Dermis microvascular lymphatic vessel endothelial cell (primary cell): ENCODE measurements at regions not wholly inside any gene's neighbourhood (a gene's known extent, or its start where the extent isn't known, plus 50 kb on each side); places are given as distances from the start of the nearest gene placed in this dataset.
A peak's percentile ranks its signal among the peaks of the same experiment; 100 is the strongest.
"Not testable (repeated sequence)": the region's sequence is repeated elsewhere in the genome, so short reads cannot be mapped to it uniquely, and the experiment has no call there.

ENCODE experiments used
- DNase-seq, 2 donors: peaks; one replicate each; pipeline versions ENCODE4 v3.0.0 to v3.0.0-alpha.2; 2010; ENCODE audit warnings: low read depth in 2 of 2

GRCh38 chr9:85212887-85213286 lies 528.9 kb downstream of the AGTPBP1 start:
- DNase-seq = no peak

- no peak for DNase-seq
These were observed 529.5 kb downstream of the AGTPBP1 start for GRCh38 chr9:85212209-85212608.

GRCh38 chr9:85208666-85209065 lies 533.1 kb downstream of the AGTPBP1 start:
- no peak for DNase-seq

GRCh38 chr9:85204176-85204575 lies 534.6 kb downstream of the NTRK2 start:
- no peak for DNase-seq

GRCh38 chr9:85202596-85202995 lies 533.1 kb downstream of the NTRK2 start:
- DNase-seq = no peak

GRCh38 chr9:85200726-85201404 lies 531.3 kb downstream of the NTRK2 start:
- DNase-seq = peak; percentile 12 to 69

- DNase-seq = no peak
These were observed 530.5 kb downstream of the NTRK2 start for GRCh38 chr9:85199866-85200495.

GRCh38 chr9:85192750-85193149 lies 523.2 kb downstream of the NTRK2 start:
- DNase-seq = no peak

- DNase-seq = no peak
These were observed 516.7 kb downstream of the NTRK2 start for GRCh38 chr9:85186218-85186585.

GRCh38 chr9:85185486-85186217 lies 516.1 kb downstream of the NTRK2 start:
- no peak for DNase-seq

- DNase-seq = no peak
These were observed 512.9 kb downstream of the NTRK2 start for GRCh38 chr9:85182383-85182782.

- no peak for DNase-seq
These were observed 508.9 kb downstream of the NTRK2 start for GRCh38 chr9:85178474-85178873.

- no peak for DNase-seq
These were observed 504.4 kb downstream of the NTRK2 start for GRCh38 chr9:85173967-85174366.

- no peak for DNase-seq
These were observed 502.8 kb downstream of the NTRK2 start for GRCh38 chr9:85172001-85172978.

GRCh38 chr9:85171163-85171562 lies 501.6 kb downstream of the NTRK2 start:
- no peak for DNase-seq

GRCh38 chr9:85168412-85168811 lies 498.9 kb downstream of the NTRK2 start:
- no peak for DNase-seq

- DNase-seq = no peak
These were observed 497.6 kb downstream of the NTRK2 start for GRCh38 chr9:85167146-85167545.

GRCh38 chr9:85163825-85164224 lies 494.3 kb downstream of the NTRK2 start:
- DNase-seq = no peak

GRCh38 chr9:85163415-85163814 lies 493.9 kb downstream of the NTRK2 start:
- DNase-seq = no peak

GRCh38 chr9:85162822-85163221 lies 493.3 kb downstream of the NTRK2 start:
- DNase-seq = no peak

GRCh38 chr9:85160944-85161343 lies 491.4 kb downstream of the NTRK2 start:
- not testable (repeated sequence) for DNase-seq

GRCh38 chr9:85158512-85158911 lies 489.0 kb downstream of the NTRK2 start:
- no peak for DNase-seq
